ENCODE measurements at regions not wholly inside any gene's neighbourhood (a gene's known extent, or its start where the extent isn't known, plus 50 kb on each side); places are given as distances from the start of the nearest gene placed in this dataset.

DNA sequence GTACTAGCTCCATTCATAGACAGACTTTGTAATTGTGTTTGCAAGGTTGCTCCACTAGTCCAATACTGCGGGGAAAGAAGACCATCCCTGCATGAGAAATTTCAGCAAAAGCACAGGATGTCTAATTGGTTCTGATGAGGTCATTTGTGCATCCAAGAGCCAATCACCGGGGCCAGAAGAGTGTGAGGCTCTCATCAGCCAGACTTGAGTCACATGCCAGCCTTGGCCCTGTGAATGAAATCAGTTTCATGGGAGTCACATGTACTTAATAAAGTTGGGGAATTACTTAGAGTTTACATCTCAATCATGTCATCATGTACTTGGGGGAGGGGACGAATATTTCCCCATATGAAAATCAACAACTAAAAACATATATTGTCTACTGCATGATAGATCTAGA, 1236.0 kb downstream of the MAT2B start:
- no peaks in the 10 kb centered on the region for H4K20me1 ChIP-seq (ENCODE audit: control insufficient read depth, extremely low read depth, insufficient read depth, low read length)
- DNase-seq (ENCODE audit: low read depth, low spot score) (no peak), FAIRE-seq (no peak)
- H3K4me3 ChIP-seq (ENCODE audit: control insufficient read depth in 2 of 3, extremely low read depth in 1 of 3, insufficient read depth in 2 of 3, low read depth in 1 of 3, low read length in 3 of 3), result no peak overlapping the region
- dilution Hi-C loops (cut with MboI; ENCODE audit: extremely low pct_ligation_motif_present, low sequenced_read_pairs), result no loop called here
- H3K9ac ChIP-seq (ENCODE audit: control insufficient read depth, extremely low read depth, insufficient read depth, low read length), result no peak overlapping the region
- no peaks in the 10 kb centered on the region for H3K4me1 ChIP-seq (ENCODE audit: control insufficient read depth, extremely low read depth, insufficient read depth, low read length)
- H3K36me3 ChIP-seq (ENCODE audit: control insufficient read depth in 2 of 2, extremely low read depth in 1 of 2, insufficient read depth in 2 of 2, low read length in 2 of 2), result no peaks in the 10 kb centered on the region
- no peaks in the 10 kb centered on the region for H3K9me1 ChIP-seq (ENCODE audit: control insufficient read depth, extremely low read depth, insufficient read depth, low read length)
- H3K4me2 ChIP-seq (ENCODE audit: control insufficient read depth, extremely low read depth, insufficient read depth, low read depth, low read length), result no peak overlapping the region
- H2AFZ ChIP-seq (ENCODE audit: control insufficient read depth, low read length), result no peak overlapping the region
- TF ChIP-seq, protein P1, sequence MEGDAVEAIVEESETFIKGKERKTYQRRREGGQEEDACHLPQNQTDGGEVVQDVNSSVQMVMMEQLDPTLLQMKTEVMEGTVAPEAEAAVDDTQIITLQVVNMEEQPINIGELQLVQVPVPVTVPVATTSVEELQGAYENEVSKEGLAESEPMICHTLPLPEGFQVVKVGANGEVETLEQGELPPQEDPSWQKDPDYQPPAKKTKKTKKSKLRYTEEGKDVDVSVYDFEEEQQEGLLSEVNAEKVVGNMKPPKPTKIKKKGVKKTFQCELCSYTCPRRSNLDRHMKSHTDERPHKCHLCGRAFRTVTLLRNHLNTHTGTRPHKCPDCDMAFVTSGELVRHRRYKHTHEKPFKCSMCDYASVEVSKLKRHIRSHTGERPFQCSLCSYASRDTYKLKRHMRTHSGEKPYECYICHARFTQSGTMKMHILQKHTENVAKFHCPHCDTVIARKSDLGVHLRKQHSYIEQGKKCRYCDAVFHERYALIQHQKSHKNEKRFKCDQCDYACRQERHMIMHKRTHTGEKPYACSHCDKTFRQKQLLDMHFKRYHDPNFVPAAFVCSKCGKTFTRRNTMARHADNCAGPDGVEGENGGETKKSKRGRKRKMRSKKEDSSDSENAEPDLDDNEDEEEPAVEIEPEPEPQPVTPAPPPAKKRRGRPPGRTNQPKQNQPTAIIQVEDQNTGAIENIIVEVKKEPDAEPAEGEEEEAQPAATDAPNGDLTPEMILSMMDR (optimal IDR thresholded peaks at IDR 0.05 in 1 of 3, IDR thresholded peaks at IDR 0.05 in 1 of 3, conservative IDR thresholded peaks at IDR 0.05 in 1 of 3; ENCODE audit: extremely low read depth in 1 of 3, insufficient read depth in 2 of 3, low read length in 3 of 3), result no peak
- no peak for TF ChIP-seq EZH2 (IDR thresholded peaks at IDR 0.05; ENCODE audit: low read length)
- no peaks in the 10 kb centered on the region for H3K27me3 ChIP-seq (ENCODE audit: control insufficient read depth, extremely low read depth, insufficient read depth, low read length)
- H3K79me2 ChIP-seq (ENCODE audit: control insufficient read depth, insufficient read depth, low read length), result no peaks in the 10 kb centered on the region
- no peaks in the 10 kb centered on the region for H3K9me3 ChIP-seq (ENCODE audit: control insufficient read depth, low read depth, low read length)
- H3K27ac ChIP-seq (ENCODE audit: control insufficient read depth, insufficient read depth, low read length), result no peak overlapping the region

DNA sequence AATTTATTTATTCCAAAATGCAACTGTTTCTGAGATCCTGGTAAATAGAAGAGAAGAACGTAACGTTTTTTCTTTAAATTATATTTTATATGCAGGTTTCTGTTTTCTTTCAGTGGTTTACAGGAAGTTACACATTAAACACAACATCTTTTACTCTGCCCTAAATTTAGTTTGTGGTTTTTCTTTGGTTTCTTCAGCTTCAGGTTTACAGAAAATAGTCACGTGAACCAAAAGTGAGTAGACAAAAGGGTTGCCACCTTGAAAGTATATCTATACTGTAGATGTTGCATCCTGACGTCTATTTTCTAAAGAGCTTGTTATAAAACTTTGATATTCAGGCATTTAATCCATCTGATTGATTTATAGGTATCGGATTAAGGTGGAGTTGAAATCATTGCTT, 1236.6 kb downstream of the MAT2B start:
- Histone ChIP-seq H3K27me3 (ENCODE audit: control insufficient read depth, extremely low read depth, insufficient read depth, low read length) (no peaks in the 10 kb centered on the region), H3K79me2 (ENCODE audit: control insufficient read depth, insufficient read depth, low read length) (no peaks in the 10 kb centered on the region), H3K36me3 (ENCODE audit: control insufficient read depth in 2 of 2, extremely low read depth in 1 of 2, insufficient read depth in 2 of 2, low read length in 2 of 2) (no peaks in the 10 kb centered on the region), H3K9me1 (ENCODE audit: control insufficient read depth, extremely low read depth, insufficient read depth, low read length) (no peaks in the 10 kb centered on the region), H4K20me1 (ENCODE audit: control insufficient read depth, extremely low read depth, insufficient read depth, low read length) (no peaks in the 10 kb centered on the region), H3K4me1 (ENCODE audit: control insufficient read depth, extremely low read depth, insufficient read depth, low read length) (no peaks in the 10 kb centered on the region), H3K9ac (ENCODE audit: control insufficient read depth, extremely low read depth, insufficient read depth, low read length) (no peak overlapping the region), H3K4me2 (ENCODE audit: control insufficient read depth, extremely low read depth, insufficient read depth, low read depth, low read length) (no peak overlapping the region), H3K27ac (ENCODE audit: control insufficient read depth, insufficient read depth, low read length) (no peak overlapping the region), H3K4me3 (ENCODE audit: control insufficient read depth in 2 of 3, extremely low read depth in 1 of 3, insufficient read depth in 2 of 3, low read depth in 1 of 3, low read length in 3 of 3) (no peak overlapping the region), H2AFZ (ENCODE audit: control insufficient read depth, low read length) (no peak overlapping the region), H3K9me3 (ENCODE audit: control insufficient read depth, low read depth, low read length) (no peaks in the 10 kb centered on the region)
- DNase-seq (ENCODE audit: low read depth, low spot score) (no peak), FAIRE-seq (no peak)
- no peak for TF ChIP-seq EZH2 (IDR thresholded peaks at IDR 0.05; ENCODE audit: low read length)
- TF ChIP-seq, protein P1 (optimal IDR thresholded peaks at IDR 0.05 in 1 of 3, IDR thresholded peaks at IDR 0.05 in 1 of 3, conservative IDR thresholded peaks at IDR 0.05 in 1 of 3; ENCODE audit: extremely low read depth in 1 of 3, insufficient read depth in 2 of 3, low read length in 3 of 3), result no peak
- dilution Hi-C loops (cut with MboI; ENCODE audit: extremely low pct_ligation_motif_present, low sequenced_read_pairs), result no loop called here

Data from keratinocyte (primary cell).